Choroid plexus epithelial cell (primary cell): ENCODE measurements at regions not wholly inside any gene's neighbourhood (a gene's known extent, or its start where the extent isn't known, plus 50 kb on each side); places are given as distances from the start of the nearest gene placed in this dataset.
A peak's percentile ranks its signal among the peaks of the same experiment; 100 is the strongest.
"Not testable (repeated sequence)": the region's sequence is repeated elsewhere in the genome, so short reads cannot be mapped to it uniquely, and the experiment has no call there.

Experiments
- DNase-seq: peaks from one replicate; pipeline ENCODE4 v3.0.0-alpha.2; 2010; ENCODE audit warnings: low read depth
- H3K4me3 ChIP-seq: 2 replicates; pipeline ENCODE4 v1.5.1; 2011; ENCODE audit warnings: low read depth, mild to moderate bottlenecking, control low read depth, low read length, moderate library complexity
- TF ChIP-seq, protein P1 (sequence below): conservative IDR thresholded peaks from 2 replicates; pipeline ENCODE4 v1.5.1; 2011; ENCODE audit warnings: low read depth, mild to moderate bottlenecking, control low read depth, inconsistent platforms, low read length, moderate library complexity

DNA sequence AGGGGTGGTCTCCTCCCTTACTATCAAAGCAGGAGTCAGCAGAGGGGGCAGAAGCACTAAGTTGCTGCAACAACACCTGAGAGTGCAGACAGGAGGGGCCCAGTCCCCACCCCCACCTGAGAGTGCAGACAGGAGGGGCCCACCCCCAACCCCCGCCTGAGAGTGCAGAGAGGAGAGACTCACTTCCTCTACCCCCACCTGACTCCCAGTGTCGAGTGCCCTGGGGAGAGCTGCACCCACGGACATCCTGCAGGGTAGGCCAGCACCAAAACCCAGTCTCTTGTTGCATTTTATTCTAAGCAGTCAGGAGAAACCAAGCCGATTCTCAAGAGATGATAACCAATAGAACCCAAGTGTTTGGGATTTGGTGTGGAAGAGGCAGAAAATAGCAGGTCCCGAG is 78.4 kb downstream of the NAPG start:
- TF ChIP-seq, protein P1, sequence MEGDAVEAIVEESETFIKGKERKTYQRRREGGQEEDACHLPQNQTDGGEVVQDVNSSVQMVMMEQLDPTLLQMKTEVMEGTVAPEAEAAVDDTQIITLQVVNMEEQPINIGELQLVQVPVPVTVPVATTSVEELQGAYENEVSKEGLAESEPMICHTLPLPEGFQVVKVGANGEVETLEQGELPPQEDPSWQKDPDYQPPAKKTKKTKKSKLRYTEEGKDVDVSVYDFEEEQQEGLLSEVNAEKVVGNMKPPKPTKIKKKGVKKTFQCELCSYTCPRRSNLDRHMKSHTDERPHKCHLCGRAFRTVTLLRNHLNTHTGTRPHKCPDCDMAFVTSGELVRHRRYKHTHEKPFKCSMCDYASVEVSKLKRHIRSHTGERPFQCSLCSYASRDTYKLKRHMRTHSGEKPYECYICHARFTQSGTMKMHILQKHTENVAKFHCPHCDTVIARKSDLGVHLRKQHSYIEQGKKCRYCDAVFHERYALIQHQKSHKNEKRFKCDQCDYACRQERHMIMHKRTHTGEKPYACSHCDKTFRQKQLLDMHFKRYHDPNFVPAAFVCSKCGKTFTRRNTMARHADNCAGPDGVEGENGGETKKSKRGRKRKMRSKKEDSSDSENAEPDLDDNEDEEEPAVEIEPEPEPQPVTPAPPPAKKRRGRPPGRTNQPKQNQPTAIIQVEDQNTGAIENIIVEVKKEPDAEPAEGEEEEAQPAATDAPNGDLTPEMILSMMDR = no peak
- H3K4me3 ChIP-seq = no peak overlapping the region
- no peak for DNase-seq

DNA sequence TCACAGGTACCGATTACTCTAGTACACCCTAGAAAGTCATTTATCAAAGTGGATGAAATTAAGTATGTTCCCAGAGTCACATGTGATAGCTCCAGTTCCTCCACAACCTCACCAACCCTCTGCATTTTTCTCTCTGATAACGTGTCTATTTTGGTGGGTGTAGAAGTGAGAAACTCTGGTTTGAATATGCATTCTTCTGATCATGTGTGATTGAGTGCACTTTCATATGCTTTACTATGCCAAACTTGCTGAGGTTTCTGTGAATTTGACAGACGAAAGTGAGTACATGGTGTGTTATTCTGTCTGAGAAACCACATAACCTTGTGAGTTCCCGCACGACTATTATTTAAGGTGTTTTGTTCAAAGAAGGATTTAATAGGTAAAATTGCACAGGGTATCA is 81.1 kb downstream of the NAPG start:
- H3K4me3 ChIP-seq, DNase-seq: not testable (repeated sequence)

DNA sequence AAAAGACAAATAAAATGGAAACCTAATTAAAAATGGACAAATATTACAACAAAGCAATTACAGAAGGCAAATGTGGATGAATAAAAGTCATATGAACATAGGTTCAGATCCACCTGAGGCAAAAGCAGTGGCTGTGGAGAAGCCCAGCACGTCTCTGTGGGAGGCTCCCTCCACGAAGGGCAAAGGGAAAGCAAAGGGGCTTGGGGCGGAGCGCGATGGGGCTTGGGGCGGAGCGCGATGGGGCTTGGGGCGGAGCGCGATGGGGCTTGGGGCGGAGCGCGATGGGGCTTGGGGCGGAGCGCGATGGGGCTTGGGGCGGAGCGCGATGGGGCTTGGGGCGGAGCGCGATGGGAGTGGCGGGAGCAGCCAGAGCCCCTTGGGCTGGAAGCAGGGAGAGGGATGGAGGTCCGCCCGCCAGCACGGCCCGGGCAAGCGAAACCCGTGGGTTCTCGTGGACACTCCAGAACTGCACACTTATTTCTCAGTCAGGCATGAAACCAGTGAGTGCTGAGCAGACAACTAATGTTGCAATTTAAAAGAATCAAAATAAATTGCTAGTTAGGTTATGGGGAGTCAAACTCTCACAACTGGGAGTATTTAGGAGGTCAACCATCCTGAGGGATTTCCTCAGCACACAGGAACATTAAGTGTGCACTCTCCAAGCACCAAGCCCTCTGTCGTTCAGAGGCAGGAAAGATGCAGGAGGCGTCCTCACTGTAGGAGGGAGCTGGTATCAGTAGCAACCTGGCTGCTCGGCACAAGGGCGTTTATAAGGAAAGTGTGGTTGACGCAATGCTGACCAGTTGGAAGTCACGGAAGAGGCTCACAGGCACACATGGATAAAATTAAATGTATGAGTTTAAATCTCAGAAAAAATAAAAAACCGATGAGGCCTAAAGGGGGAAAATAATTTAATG is 81.8 kb downstream of the NAPG start:
- peak; percentile 38 for DNase-seq
- not testable (repeated sequence) for H3K4me3 ChIP-seq

DNA sequence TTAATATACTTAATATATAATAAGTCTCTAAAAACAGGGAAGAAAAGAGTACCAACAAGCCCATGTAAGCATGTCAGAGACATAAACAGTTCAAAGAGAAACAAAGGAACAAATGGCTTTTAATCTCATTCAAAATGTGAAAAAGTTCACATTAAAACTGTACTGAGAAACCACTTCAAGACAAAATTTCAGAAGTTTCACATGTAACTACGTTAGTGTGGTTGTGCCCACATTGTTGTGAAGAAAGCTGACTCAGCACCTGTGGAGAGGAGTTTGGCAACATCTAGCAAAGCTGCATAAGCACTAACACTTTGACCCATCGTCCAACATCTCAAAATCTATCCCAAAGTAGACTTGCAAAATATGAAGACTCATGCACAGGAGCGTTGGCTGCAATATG is 82.6 kb downstream of the NAPG start:
- DNase-seq, H3K4me3 ChIP-seq: not testable (repeated sequence)

DNA sequence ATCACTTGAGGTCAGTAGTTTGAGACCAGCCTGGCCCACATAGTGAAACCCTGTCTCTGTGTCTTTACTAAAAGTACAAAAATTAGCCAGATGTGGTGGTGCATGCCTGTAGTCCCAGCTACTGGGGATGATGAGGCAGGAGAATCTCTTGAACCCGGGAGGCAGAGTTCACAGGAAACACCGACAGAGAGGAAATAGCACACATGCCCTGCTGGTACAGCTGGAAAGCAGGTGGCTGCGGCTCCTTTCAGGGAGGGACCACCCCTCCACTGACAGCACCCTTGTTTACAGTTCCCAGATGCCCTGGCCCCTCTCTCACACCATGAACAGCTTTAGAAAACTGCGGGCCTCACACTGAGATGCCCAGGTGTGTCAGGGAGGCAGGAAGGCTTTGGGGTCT is 83.2 kb downstream of the NAPG start:
- not testable (repeated sequence) for H3K4me3 ChIP-seq, DNase-seq

DNA sequence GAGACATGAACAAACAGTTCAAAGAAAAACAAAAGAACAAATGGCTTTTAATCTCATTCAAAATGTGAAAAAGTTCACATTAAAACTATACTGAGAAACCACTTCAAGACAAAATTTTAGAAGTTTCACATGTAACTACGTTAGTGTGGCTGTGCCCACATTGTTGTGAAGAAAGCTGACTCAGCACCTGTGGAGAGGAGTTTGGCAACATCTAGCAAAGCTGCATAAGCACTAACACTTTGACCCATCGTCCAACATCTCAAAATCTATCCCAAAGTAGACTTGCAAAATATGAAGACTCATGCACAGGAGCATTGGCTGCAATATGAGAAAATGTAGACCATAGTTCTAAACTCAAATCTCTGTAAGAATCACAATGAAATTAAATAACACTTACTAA is 87.4 kb downstream of the NAPG start:
- not testable (repeated sequence) for H3K4me3 ChIP-seq, DNase-seq

DNA sequence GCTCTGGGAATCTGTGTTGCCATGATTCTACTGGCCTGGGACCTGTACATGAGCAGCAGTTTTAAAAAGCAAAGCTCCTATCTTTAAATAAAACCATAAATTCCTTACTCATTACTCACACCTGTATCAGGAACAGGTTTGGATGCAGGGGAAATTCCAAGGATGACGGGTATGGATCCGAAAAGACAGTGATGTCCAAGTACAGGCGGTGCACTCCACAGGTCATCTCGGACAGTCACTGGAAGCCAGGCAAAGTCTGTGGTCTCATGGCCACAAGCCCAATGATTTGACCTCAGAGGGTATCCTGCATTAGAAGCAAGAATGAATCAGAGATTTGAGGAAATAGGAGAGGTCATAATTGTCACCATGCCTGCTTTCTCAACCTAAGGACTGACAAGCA is 90.9 kb downstream of the NAPG start:
- peak; percentile 12 for DNase-seq
- H3K4me3 ChIP-seq = not testable (repeated sequence)

DNA sequence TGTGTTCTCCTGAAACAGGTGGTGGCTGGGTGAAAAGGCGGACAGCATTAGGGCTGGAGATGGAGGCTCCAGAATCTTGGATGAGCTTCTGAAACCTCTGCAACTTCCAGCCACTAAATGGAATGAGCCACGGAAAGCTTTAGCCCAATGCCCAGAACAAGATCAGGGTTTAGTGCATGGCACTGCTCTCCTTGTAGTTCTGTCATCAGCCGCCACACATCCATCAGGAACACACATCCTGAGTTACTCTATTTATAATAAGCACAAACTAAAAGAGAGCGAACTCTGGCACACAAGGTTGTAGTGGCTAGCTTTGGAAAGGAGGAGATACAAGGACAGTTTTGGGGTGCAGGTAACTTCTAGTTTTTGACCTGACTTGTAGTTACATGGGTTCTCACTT is 93.0 kb downstream of the NAPG start:
- not testable (repeated sequence) for H3K4me3 ChIP-seq, DNase-seq

DNA sequence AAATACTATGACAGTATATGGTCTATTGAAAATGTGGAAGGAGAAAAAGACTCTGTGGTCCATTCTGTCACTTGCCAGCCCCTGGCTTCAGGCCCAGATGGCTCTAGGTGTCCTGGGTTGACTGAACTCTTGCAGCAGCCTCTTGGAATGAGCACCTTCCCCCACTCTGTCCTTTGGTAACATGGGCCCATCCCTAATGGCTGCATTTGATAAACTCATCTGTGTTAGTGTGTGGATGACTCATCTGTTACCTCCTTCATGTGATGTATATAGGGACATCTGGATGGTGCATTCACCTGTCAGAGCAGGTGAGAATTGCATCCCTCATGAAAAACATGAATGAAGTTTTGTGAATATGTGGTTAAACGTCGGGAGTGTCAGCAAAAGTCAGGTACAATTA is 93.5 kb downstream of the NAPG start:
- H3K4me3 ChIP-seq, DNase-seq: not testable (repeated sequence)

DNA sequence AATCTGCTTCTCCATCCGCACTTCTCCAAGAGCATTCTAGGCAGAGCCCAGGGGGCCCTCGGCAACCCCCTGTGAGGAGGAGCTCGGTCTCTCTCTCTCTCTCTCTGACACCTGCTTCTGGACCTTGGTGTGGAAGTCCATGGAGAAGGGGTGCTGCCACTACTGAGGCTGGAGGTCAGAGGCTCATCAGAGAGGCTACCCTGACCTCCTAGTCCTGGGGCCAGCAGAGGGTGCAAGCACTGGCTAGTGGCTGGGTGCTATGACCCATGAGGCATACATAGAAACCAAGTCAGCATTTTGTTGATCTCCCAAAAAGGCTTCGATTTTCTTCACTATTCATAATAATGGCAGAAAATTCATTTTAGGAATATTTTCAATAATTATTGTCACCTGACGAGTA is 94.0 kb downstream of the NAPG start:
- H3K4me3 ChIP-seq, DNase-seq: not testable (repeated sequence)
